Esophagus squamous epithelium (tissue), 4 donors: ENCODE measurements at regions not wholly inside any gene's neighbourhood (a gene's known extent, or its start where the extent isn't known, plus 50 kb on each side); places are given as distances from the start of the nearest gene placed in this dataset.

Experiments used
- CTCF ChIP-seq, 6 experiments: fragments of 450-650 bp in 4 of 6; fragments of 200-600 bp in 2 of 6; sonication (generic) in 2 of 6; IDR thresholded peaks; one replicate each; pipeline ENCODE4 v1.5.1; 2016 to 2019; ENCODE audit warnings: antibody characterized with exemption in 6 of 6, mild to moderate bottlenecking in 4 of 6, moderate library complexity in 4 of 6
- POLR2A ChIP-seq, 4 donors: fragments of 450-650 bp; IDR thresholded peaks; one replicate each; pipeline ENCODE4 v1.6.1; 2017; ENCODE audit warnings: antibody characterized with exemption in 4 of 4, mild to moderate bottlenecking in 4 of 4, moderate library complexity in 3 of 4

GRCh38 chr14:45373877-45374276 lies 120.9 kb upstream of the MIS18BP1 start:
- TF ChIP-seq CTCF (IDR thresholded peaks at IDR 0.05) (no peak), POLR2A (IDR thresholded peaks at IDR 0.05) (no peak)
